Activated CD4-positive, alpha-beta T cell treated with anti-CD3 and anti-CD28 coated beads, Interleukin-2, amount 50 U/mL, for 1 hour (primary cell): ENCODE measurements at regions not wholly inside any gene's neighbourhood (a gene's known extent, or its start where the extent isn't known, plus 50 kb on each side); places are given as distances from the start of the nearest gene placed in this dataset.
"Not testable (repeated sequence)": the region's sequence is repeated elsewhere in the genome, so short reads cannot be mapped to it uniquely, and the experiment has no call there.

ENCODE experiments used
- DNase-seq: peaks from one replicate; pipeline ENCODE4 v3.0.0-alpha.2; 2020

- DNase-seq = no peak
Measured at GRCh38 chr10:21041763-21042458, 144.8 kb upstream of the NEBL start.

GRCh38 chr10:21039721-21040120 lies 142.6 kb upstream of the NEBL start:
- DNase-seq = no peak

DNA sequence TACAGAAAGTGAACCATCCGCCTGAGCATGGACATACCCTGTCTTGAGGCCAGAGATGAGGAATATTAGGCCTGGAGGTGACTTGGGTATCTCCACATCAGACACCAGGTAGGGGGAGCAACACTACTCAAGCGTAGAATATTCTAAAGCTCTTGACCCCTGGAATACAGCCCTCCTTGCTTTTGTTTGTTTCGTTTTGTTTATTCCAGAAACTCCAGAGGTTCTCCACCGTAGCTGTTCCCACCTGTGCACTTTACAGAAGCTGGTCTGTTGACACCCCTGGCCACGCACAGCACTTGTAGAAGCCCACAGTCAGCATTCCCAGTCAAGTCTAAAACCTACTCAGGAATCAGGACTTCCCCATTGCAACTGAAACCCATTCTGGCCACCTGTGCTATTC lies 139.6 kb upstream of the NEBL start:
- no peak for DNase-seq

DNA sequence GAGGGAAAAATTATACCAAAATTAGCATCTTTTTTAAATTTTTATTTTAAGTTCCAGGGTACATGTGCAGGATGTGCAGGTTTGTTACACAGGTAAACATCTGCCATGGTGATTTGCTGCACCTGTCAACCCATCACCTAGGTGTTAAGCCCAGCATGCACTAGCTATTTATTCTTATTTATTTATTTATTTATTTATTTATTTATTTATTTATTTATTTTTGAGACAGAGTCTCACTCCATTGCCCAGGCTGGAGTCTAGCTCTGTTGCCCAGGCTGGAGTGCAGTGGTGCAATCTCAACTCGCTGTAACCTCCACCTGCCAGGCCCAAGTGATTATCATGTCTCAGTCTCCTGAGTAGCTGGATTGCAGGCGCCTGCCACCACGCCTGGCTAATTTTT lies 137.7 kb upstream of the NEBL start:
- DNase-seq = not testable (repeated sequence)

DNA sequence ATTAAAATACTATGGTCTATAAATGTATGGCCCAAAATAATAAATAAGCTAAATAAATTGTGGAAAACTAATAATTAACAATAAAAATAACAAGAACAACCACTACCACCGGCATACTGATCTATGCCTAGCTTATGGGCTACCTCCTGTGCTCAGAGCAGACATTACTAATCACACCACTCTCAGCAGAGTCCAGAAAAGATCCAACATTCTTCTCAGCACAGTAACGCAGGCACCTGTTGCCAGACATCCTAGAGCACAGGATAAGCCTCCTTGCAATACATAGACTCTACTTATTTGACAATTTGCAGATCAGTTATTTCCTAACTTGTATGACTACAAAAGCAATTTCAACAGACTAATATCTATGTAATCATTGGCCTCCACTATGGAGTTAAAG lies 137.1 kb upstream of the NEBL start:
- no peak for DNase-seq

DNA sequence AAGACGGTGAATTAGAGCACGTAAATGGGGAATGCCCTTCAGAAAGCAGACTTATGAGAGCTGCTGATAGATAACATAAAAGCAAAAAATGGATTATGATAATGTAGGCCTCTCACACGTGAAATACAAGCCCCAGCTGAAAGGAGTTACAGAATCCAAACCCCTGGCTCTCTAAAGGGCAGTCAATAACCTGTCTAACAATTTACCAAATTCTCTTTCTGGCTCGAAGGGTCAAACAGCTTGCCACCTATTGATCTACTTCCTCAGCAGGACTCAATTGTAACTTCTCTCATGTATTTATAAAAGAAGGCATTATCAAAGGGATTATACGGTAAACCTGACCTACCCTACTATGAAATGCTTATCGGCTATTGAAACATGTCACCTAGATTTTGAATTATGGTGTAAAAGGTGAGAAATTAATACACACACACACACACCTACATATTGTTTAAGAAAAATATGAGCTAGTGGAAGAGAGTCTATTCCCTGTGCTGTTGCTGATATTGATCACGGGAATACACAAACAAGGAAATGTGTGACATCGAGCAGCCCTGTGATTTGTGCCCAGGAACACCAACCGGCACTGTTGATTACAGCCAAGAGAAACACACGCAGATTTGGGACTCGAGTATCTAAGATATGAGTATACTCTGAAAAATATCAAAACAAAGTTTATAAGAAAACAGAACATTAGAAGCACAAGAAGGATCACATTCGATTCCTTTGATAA lies 135.6 kb upstream of the NEBL start:
- no peak for DNase-seq

DNA sequence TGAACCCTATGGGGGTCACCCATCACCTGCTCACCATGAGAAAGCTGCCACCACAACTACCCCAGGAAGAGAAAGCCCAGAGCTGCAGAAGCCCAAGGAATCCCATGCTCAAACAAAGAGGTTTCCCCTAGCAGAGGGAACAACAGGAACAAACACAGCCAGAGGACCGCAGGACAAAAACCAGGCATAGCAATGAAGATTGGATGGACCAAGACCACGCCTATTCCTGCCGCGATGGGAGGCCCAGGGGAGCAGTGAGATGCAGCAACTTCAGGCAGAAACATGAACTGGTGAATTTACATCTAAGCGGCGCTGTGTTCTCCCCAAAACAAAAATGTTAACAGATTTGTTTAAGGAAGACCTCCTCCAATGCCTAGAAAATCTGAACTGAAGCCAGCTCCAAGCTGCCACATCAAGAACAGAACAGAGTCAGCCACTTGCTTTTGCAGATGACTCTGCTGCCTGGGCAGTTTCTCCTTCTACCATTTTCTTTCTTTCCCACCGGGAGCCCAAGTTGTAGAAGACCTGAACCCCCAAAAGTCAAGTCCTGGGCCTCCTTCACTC lies 134.2 kb upstream of the NEBL start:
- no peak for DNase-seq

- DNase-seq = no peak
Measured at GRCh38 chr10:21030091-21030490, 133.0 kb upstream of the NEBL start.

DNA sequence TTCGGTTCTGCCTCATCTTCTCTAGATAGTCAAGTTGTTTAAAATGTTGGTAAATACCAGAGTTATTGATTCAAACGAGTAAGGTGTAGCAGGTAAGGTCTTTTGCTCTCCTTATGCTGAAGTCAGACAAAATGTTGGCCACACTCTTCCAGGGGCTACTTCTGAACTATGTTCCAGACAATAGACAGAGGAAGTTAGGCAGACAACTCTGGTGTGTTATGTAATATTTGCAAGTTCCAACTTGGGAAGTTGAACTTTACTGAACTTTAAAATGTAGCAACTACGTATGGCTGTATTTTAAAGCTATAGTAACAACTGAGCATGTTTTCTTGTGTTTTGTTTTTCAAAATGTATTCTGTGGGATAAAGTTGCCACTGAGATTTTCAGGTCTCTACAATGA lies 125.7 kb upstream of the NEBL start:
- DNase-seq = no peak

GRCh38 chr10:21021843-21022594 lies 124.9 kb upstream of the NEBL start:
- no peak for DNase-seq

DNA sequence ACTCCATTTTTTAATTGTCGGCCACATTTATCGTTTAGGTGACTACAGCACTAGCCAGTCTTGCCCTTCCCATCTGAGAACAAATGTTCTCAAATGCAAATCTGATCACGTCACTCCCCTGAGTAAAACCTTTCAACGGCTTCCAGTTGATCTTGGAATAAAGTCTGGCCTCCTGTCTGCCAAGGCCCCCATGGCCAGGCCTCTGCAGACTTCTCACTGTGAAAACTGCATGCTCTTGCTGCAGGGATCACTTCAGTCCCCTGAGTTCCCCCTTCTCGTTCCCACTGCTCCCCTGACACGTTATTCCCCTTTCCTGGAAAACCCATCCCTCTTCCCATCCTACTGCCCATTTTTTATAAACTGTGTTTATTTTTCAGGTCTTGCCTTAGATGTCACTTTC lies 124.1 kb upstream of the NEBL start:
- no peak for DNase-seq

DNA sequence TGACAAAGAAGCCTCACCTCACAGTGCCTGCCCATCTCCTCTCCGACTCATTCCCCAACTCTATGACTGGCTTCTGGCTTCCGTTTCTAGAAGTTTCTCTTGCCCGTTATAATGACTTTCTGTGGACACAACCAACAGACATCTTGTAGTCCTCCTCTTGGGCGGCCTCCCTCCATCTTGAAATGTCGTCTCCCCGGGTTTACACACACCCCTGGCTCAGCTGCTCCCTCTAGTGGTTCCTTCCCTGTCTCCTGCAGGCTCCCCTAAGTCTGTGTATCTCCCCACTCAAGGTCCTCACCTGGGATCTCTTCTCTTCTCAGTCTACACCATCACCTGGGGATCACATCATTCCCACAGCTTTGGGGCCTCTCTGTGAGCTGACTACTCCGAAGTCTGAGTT lies 123.4 kb upstream of the NEBL start:
- DNase-seq = no peak

- DNase-seq = no peak
Measured at GRCh38 chr10:21019436-21019835, 122.3 kb upstream of the NEBL start.

DNA sequence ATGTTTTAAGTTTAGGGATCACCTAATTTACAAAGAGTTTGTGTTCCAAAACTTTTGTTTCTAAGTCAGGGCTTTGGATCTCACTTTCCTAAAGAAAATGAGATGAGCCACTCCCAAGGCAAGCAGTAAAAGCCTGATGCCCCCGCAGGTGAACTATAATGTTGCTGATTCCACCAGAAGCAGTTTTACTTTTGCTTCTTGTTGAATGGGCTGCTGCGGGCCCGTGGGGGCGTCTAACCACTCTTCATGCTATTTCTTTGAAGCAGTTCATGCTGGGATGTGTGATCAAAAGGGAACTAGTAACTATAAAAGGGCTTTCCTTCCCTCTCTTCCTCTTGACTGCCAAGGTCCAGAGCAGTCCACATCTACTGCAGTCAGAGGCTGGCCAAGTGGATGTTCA lies 118.7 kb upstream of the NEBL start:
- no peak for DNase-seq

DNA sequence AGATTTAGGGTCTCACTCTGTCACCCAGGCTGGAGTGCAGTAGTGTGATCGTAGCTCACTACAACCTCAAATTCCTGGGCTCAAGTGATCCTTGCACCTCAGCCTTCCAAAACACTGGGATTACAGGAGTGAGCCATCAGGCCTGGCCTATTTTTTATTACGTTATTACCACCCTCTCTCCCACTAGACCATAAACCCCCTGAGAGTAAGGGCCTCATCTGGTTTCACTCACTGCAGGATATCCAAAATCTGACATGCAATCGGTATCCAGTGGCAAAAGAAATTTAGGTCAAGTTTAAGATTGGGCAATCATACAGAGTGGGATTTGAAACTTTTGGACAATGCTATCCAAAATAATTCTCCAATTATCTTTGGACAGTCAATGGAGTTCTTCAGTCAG lies 117.0 kb upstream of the NEBL start:
- no peak for DNase-seq

DNA sequence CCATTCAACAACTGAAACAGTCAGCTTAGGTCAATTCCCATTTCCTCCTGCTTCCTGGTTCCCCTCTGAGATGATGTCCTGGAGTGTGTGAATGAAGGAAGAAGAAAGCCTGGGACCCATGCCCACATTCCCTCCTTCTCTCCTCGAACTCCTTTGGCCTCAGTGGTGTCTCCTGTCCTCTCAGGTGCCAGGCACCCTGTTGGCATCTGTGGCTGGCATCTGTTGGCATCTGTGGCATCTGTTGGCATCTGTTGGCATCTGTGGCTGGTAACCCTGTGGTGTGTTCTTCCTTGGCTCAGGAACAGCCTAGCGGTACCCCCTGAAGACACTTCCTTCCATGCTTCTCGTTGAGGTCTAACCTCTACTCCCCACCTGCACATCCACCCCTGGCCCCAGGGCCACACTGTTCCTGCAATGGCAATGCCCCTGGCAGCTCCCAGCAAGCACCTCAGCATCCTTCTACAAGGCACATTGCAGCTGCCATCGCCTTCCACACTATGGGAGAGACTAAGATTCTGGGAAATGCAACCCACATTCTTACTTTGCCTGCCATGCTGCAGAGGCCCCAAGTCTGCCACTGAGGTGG lies 114.4 kb upstream of the NEBL start:
- DNase-seq = no peak

GRCh38 chr10:21010615-21011014 lies 113.5 kb upstream of the NEBL start:
- no peak for DNase-seq

DNA sequence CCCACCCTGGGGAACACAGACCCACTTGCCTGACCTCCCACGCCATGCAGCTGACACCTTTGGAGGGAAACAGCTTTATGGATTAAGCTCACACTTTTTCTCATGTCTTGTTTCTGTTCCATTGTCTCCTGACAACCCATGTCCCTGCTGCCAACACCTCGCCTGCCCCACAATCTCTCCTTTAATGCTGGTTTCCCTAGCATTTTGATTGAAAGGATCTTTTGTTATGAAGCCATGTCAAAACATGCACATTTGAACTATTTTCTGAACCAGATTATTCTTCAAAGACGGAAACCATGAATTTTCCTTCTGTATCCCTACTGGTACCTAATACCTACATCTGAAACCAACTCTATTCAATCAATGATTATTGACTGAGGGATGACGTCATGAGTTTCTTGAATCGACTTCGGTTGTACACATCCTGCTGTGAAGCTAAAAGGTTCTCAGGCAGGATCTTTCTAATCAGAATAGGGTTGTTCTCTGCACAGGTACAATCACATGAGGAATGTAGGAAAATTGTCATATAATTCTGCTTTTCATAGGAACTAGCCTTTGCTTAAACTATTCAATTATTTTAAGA lies 106.2 kb upstream of the NEBL start:
- DNase-seq = no peak

DNA sequence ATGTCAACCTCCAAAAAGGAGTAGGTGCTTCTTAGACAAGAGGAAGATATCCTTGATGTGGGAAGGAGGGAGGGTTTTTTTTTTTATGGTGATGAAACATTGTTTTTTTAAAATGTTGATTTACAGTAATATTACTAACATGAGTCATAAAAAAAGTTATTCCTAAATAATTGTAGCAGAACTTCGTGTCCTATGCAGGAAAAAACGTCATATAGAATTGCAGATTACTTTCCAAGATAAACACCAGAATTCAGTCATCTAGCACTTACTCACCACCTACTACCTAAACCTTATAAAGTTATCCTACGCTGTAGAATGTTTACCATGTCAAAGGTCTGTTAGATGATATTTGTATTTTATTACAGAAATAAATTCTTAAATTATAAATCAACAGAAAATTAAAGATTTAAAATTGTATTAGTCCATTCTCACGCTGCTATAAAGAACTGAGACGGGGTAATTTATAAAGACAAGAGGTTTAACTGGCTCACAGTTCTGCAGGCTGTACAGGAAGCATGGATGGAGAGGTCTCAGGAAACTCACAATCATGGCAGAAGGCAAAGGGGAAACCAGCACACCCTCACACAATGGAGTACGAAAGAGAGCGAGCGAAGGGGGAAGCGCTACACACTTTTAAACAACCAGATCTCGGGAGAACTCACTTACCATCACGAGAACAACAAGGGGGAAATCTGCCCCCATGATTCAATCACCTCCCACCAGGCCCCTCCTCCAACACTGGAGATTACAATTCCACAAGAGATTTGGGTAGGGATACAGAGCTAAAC lies 105.2 kb upstream of the NEBL start:
- DNase-seq = no peak

GRCh38 chr10:20999699-21000098 lies 102.6 kb upstream of the NEBL start:
- no peak for DNase-seq

- no peak for DNase-seq
Measured at GRCh38 chr10:20998036-20998435, 100.9 kb upstream of the NEBL start.
